C4-2B (cell line): ENCODE measurements at regions not wholly inside any gene's neighbourhood (a gene's known extent, or its start where the extent isn't known, plus 50 kb on each side); places are given as distances from the start of the nearest gene placed in this dataset.

ENCODE experiments used
- ZFX ChIP-seq: fragments of 450-650 bp; IDR thresholded peaks from 2 replicates; pipeline ENCODE4 v1.6.1; 2017
- TF ChIP-seq, protein P1 (sequence below): fragments of 450-650 bp; conservative IDR thresholded peaks from 2 replicates; pipeline ENCODE4 v1.5.1; 2017; ENCODE audit warnings: mild to moderate bottlenecking

DNA sequence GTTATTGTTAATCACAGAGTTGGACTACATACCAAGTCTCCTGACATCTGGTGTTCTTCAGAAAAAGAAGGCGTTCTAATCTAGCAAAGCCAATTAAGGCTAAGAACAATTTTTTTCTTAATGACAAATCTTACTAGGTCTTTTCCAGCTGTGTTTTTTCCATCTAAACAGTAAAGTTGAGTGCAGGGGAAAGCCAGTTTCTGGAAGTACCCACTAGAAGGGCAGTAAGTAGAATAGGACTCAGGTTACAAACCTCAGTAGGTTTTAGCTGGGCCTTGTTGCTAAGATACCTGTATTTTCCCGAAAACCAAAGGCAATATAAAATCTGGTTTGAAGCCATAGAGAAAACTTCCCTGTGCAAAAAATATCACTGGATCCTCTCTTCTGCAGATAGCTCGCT, 351.9 kb downstream of the ETS1 start:
- TF ChIP-seq, protein P1, sequence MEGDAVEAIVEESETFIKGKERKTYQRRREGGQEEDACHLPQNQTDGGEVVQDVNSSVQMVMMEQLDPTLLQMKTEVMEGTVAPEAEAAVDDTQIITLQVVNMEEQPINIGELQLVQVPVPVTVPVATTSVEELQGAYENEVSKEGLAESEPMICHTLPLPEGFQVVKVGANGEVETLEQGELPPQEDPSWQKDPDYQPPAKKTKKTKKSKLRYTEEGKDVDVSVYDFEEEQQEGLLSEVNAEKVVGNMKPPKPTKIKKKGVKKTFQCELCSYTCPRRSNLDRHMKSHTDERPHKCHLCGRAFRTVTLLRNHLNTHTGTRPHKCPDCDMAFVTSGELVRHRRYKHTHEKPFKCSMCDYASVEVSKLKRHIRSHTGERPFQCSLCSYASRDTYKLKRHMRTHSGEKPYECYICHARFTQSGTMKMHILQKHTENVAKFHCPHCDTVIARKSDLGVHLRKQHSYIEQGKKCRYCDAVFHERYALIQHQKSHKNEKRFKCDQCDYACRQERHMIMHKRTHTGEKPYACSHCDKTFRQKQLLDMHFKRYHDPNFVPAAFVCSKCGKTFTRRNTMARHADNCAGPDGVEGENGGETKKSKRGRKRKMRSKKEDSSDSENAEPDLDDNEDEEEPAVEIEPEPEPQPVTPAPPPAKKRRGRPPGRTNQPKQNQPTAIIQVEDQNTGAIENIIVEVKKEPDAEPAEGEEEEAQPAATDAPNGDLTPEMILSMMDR, result no peak
- TF ChIP-seq ZFX, result no peak
